HCT116 (cell line): ENCODE measurements at regions not wholly inside any gene's neighbourhood (a gene's known extent, or its start where the extent isn't known, plus 50 kb on each side); places are given as distances from the start of the nearest gene placed in this dataset.

Experiments
- ATAC-seq: fragments of 200-7000 bp; cut with Tn5 transposase; 2 replicates; pipeline ENCODE4 v1.9.1; 2020; ENCODE audit warnings: mild to moderate bottlenecking, moderate library complexity
- BruUV-seq: library from RNA; stranded (reverse); fragments of 400-500 nt; replicated peaks from 2 replicates; lab custom pipeline; 2021; lab: Mats Ljungman, UMichigan
- CTCF ChIA-PET: fragments of 300-600 bp; sonication (Branson Sonifier 250); formaldehyde crosslinking; loops from one replicate; lab custom pipeline; 2021; ENCODE audit warnings: antibody characterized with exemption; lab: Charles Lee
- POLR2A ChIA-PET: fragments of 300-600, 350-600 bp; sonication (Branson Sonifier 250); formaldehyde crosslinking; loops from one replicate; lab custom pipeline; 2021; ENCODE audit warnings: antibody characterized with exemption; lab: Charles Lee
- RAD21 ChIA-PET, 2 experiments: fragments of 300-600 bp; sonication (Branson Sonifier 250); formaldehyde crosslinking; loops; one replicate each; lab custom pipeline; 2023; ENCODE audit warnings: low total read pairs in 2 of 2; ENCODE audit not compliant: uncharacterized antibody in 2 of 2, unreplicated experiment in 2 of 2, low non-redundant PET in 1 of 2; lab: Charles Lee
- DNase-seq: peaks from one replicate; pipeline ENCODE4 v3.0.0-alpha.2; 2010; ENCODE audit warnings: low read depth, low spot score
- H2AFZ ChIP-seq: fragments of 200-600 bp; shearing (Covaris generic), sonication (generic); 2 replicates; pipeline ENCODE4 v1.6.1; 2017; ENCODE audit warnings: low read depth, mixed run types, mixed read lengths, antibody characterized with exemption, low read length; ENCODE audit not compliant: poor library complexity, severe bottlenecking
- H3K27ac ChIP-seq: 2 replicates; pipeline ENCODE4 v1.5.1; 2012; ENCODE audit warnings: low read depth, low read length
- H3K27me3 ChIP-seq: fragments of 200-600 bp; sonication (generic); 2 replicates; pipeline ENCODE4 v1.6.1; 2016; ENCODE audit warnings: mixed run types, low read length, mixed read lengths; ENCODE audit not compliant: insufficient read depth
- H3K36me3 ChIP-seq, 2 experiments: fragments of 200-500 bp in 1 of 2; fragments of 200-600 bp in 1 of 2; sonication (Bioruptor generic) in 1 of 2; sonication (generic) in 1 of 2; 2 replicates each; pipeline versions ENCODE4 v1.5.1 to v1.6.1; 2014 to 2016; ENCODE audit warnings: low read length in 2 of 2, inconsistent platforms in 1 of 2, mixed read lengths in 1 of 2, mixed run types in 1 of 2; ENCODE audit not compliant: insufficient read depth in 2 of 2, control insufficient read depth in 1 of 2
- H3K4me1 ChIP-seq, 2 experiments: fragments of 200-600 bp in 1 of 2; sonication (generic) in 1 of 2; 2 replicates each; pipeline versions ENCODE4 v1.5.1 to v1.6.1; 2012 to 2017; ENCODE audit warnings: low read length in 2 of 2, inconsistent platforms in 1 of 2, mild to moderate bottlenecking in 1 of 2, mixed read lengths in 1 of 2, mixed run types in 1 of 2, moderate library complexity in 1 of 2; ENCODE audit not compliant: insufficient read depth in 2 of 2, control insufficient read depth in 1 of 2
- H3K4me2 ChIP-seq: fragments of 200-600 bp; sonication (generic); 2 replicates; pipeline ENCODE4 v1.6.1; 2017; ENCODE audit warnings: mixed run types, low read length, mixed read lengths
- H3K4me3 ChIP-seq, 2 experiments: fragments of 200-600 bp in 1 of 2; sonication (generic) in 1 of 2; replicated peaks in 1 of 2; 2 replicates each; pipeline ENCODE4 v1.5.1; 2011 to 2016; ENCODE audit warnings: low read length in 2 of 2, control low read depth in 1 of 2, low read depth in 1 of 2, mild to moderate bottlenecking in 1 of 2, mixed read lengths in 1 of 2, mixed run types in 1 of 2
- H3K79me2 ChIP-seq: fragments of 200-600 bp; sonication (generic); 2 replicates; pipeline ENCODE4 v1.6.1; 2017; ENCODE audit warnings: mild to moderate bottlenecking, mixed run types, low read length, moderate library complexity, mixed read lengths; ENCODE audit not compliant: insufficient read depth
- H3K9ac ChIP-seq: fragments of 200-600 bp; sonication (generic); 2 replicates; pipeline ENCODE4 v1.6.1; 2016; ENCODE audit warnings: low read length, mixed read lengths
- H3K9me2 ChIP-seq: fragments of 200-600 bp; sonication (generic), shearing (Covaris generic); 2 replicates; pipeline ENCODE4 v1.6.1; 2017; ENCODE audit warnings: mixed run types, mild to moderate bottlenecking, moderate library complexity; ENCODE audit not compliant: insufficient read depth
- H3K9me3 ChIP-seq, 2 experiments: fragments of 200-500 bp in 1 of 2; fragments of 200-600 bp in 1 of 2; sonication (Bioruptor generic) in 1 of 2; sonication (generic) in 1 of 2; 2 replicates each; pipeline ENCODE4 v1.6.1; 2014 to 2017; ENCODE audit warnings: low read length in 2 of 2, mixed read lengths in 2 of 2, inconsistent platforms in 1 of 2, low read depth in 1 of 2, mild to moderate bottlenecking in 1 of 2, mixed run types in 1 of 2, moderate library complexity in 1 of 2; ENCODE audit not compliant: control insufficient read depth in 1 of 2, insufficient read depth in 1 of 2
- H4K20me1 ChIP-seq: fragments of 200-600 bp; sonication (generic), shearing (Covaris generic); 2 replicates; pipeline ENCODE4 v1.6.1; 2017; ENCODE audit warnings: mixed run types, mild to moderate bottlenecking, moderate library complexity; ENCODE audit not compliant: insufficient read depth
- CBX3 ChIP-seq: IDR thresholded peaks from 2 replicates; pipeline ENCODE4 v1.6.1; 2012; ENCODE audit warnings: low read depth
- CTCF ChIP-seq, 3 experiments: fragments of 200-600 bp in 1 of 3; sonication (generic) in 1 of 3; IDR thresholded peaks in 2 of 3; conservative IDR thresholded peaks in 1 of 3; 2 replicates each; pipeline ENCODE4 v1.5.1; 2012 to 2017; ENCODE audit warnings: low read depth in 2 of 3, low read length in 2 of 3, antibody characterized with exemption in 1 of 3, borderline replicate concordance in 1 of 3, control low read depth in 1 of 3, mild to moderate bottlenecking in 1 of 3, mixed read lengths in 1 of 3, mixed run types in 1 of 3, moderate library complexity in 1 of 3; ENCODE audit not compliant: insufficient read depth in 1 of 3
- JUND ChIP-seq: IDR thresholded peaks from 2 replicates; pipeline ENCODE4 v1.6.1; 2012
- SRF ChIP-seq: IDR thresholded peaks from 2 replicates; pipeline ENCODE4 v1.6.1; 2012; ENCODE audit warnings: low read depth
- TCF7L2 ChIP-seq: IDR thresholded peaks from 2 replicates; pipeline ENCODE4 v1.7.0; 2011; ENCODE audit warnings: borderline replicate concordance, inconsistent platforms; ENCODE audit not compliant: insufficient read depth, insufficient read length; ENCODE audit errors: extremely low read depth
- YY1 ChIP-seq: IDR thresholded peaks from 2 replicates; pipeline ENCODE4 v1.6.1; 2011; ENCODE audit warnings: low read length, low read depth, moderate library complexity, mild to moderate bottlenecking; ENCODE audit not compliant: insufficient replicate concordance; ENCODE audit errors: extremely low read depth
- ZBTB33 ChIP-seq: IDR thresholded peaks from 2 replicates; pipeline ENCODE4 v1.6.1; 2011; ENCODE audit warnings: mild to moderate bottlenecking, low read length, moderate library complexity; ENCODE audit not compliant: insufficient replicate concordance; ENCODE audit errors: extremely low read depth
- ZNF274 ChIP-seq: fragments of 200-500 bp; sonication (Bioruptor generic); IDR thresholded peaks from 2 replicates; pipeline ENCODE4 v1.6.1; 2014; ENCODE audit warnings: mild to moderate bottlenecking, low read depth, low read length, inconsistent platforms
- intact Hi-C: fragments of 100-400 bp; cut with micrococcal nuclease; formaldehyde crosslinking; loops from 2 replicates; pipeline ENCODE4 v1.10.0; 2022

- Histone ChIP-seq H4K20me1 (no peaks in the 10 kb centered on the region), H3K27me3 (no peaks in the 10 kb centered on the region), H3K9me3 (no peaks in the 10 kb centered on the region), H3K9ac (no peak overlapping the region), H2AFZ (no peak overlapping the region), H3K4me1 (no peaks in the 10 kb centered on the region; a peak in 1 of 4 replicates), H3K4me2 (no peak overlapping the region), H3K4me3 (no peak overlapping the region), H3K27ac (no peak overlapping the region), H3K9me2 (no peaks in the 10 kb centered on the region), H3K36me3 (no peaks in the 10 kb centered on the region), H3K79me2 (no peaks in the 10 kb centered on the region)
- ATAC-seq (no peak), DNase-seq (no peak)
- POLR2A ChIA-PET: no interaction called here
- TF ChIP-seq CBX3 (no peak), JUND (no peak), ZNF274 (no peak), TCF7L2 (no peak), ZBTB33 (no peak), CTCF (IDR thresholded peaks at IDR 0.05 in 2 of 3, conservative IDR thresholded peaks at IDR 0.05 in 1 of 3; ENCODE audit: borderline replicate concordance in 1 of 3, insufficient read depth in 1 of 3, low read depth in 2 of 3, low read length in 2 of 3) (no peak), YY1 (no peak), SRF (no peak)
- intact Hi-C loops: no loop called here
- RAD21 ChIA-PET: no interaction called here
- BruUV-seq: no TSS peak
- CTCF ChIA-PET: no interaction called here
Observed at GRCh38 chr1:113247355-113247754, 143.0 kb upstream of the MAGI3 start.
